ENCODE measurements at regions not wholly inside any gene's neighbourhood (a gene's known extent, or its start where the extent isn't known, plus 50 kb on each side); places are given as distances from the start of the nearest gene placed in this dataset.

DNA sequence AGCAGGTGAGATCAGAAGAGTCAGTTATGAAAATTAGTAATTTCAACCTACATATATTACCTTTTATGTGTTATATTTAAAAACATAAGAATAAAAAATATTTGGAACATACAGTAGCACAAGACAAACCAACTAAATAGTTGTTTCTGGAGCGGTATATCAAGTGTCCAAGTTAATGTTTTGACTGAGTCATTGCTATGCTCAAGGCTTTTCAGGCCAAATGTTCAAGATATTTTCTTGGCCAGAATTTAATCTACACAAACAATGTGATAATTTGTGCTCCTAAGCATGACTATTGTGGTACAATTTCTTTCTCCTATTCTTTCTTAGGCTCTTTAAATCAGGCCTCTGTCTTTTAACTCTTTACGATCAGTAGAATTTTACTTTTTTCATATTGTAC lies 412.4 kb downstream of the RAP2B start:
- Mint-ChIP-seq H3K4me1 (ENCODE audit: low read depth, unreplicated experiment) (no peaks in the 10 kb centered on the region), H3K4me3 (ENCODE audit: unreplicated experiment) (no peak overlapping the region), H3K36me3 (ENCODE audit: unreplicated experiment) (no peaks in the 10 kb centered on the region), H3K9me3 (ENCODE audit: unreplicated experiment) (no peaks in the 10 kb centered on the region), H3K27ac (ENCODE audit: unreplicated experiment) (no peak overlapping the region), H3K27me3 (ENCODE audit: unreplicated experiment) (no peaks in the 10 kb centered on the region)
- TF ChIP-seq, protein P1, sequence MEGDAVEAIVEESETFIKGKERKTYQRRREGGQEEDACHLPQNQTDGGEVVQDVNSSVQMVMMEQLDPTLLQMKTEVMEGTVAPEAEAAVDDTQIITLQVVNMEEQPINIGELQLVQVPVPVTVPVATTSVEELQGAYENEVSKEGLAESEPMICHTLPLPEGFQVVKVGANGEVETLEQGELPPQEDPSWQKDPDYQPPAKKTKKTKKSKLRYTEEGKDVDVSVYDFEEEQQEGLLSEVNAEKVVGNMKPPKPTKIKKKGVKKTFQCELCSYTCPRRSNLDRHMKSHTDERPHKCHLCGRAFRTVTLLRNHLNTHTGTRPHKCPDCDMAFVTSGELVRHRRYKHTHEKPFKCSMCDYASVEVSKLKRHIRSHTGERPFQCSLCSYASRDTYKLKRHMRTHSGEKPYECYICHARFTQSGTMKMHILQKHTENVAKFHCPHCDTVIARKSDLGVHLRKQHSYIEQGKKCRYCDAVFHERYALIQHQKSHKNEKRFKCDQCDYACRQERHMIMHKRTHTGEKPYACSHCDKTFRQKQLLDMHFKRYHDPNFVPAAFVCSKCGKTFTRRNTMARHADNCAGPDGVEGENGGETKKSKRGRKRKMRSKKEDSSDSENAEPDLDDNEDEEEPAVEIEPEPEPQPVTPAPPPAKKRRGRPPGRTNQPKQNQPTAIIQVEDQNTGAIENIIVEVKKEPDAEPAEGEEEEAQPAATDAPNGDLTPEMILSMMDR (IDR thresholded peaks at IDR 0.05; ENCODE audit: partially characterized antibody, unreplicated experiment) = no peak
- DNase-seq = no peak

DNA sequence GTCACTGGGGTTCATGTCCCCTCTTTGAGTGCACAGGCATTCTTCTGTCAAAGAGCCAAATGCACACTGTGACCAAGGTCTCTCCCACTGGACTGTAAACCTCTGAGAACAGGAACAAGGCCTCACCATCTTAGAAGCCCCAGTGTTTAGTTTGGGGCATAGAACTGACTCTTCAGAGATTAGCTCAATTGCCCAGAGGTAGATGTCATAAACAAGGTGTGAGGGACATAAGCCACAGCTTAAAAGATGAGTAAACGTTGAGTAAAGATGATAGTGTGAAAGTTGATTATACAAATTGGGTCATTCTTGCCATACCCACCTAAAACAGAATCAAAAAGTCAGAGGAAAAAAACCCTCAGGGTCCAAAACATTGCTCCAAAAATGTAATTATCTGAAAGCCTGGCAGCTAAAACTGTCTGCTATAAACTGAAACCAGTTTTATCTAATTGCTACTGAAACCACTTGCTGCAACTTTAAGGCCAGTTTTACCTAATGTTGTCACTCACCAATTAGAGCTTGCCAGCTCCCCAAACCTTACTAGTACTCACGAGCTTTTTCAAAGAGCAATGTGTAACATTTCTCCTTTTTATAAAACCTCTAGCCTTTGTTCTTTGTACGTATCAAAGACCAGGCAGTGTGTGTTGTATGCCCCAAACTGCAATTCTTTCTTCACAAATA lies 415.2 kb downstream of the RAP2B start:
- DNase-seq = no peak

DNA sequence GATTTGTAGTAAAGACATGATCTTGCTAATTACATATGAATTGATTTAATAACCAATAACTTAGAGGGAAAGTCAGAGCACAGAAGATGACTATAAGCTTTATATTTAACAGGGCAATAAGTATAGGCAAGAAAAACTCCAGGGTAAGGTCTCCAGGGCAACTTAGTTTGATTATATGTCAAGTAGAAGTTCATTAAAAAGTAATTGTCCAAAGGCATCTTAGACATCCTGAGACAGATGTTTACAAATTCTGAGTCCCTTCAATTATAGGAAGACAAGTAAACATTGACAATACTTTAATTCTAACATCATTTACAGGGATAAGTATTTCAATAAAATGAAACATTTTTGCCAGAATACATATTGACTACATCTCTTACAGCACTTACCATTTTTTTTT lies 416.0 kb downstream of the RAP2B start:
- no peak for DNase-seq

More for the DNA sequence above, 415.2 kb downstream of the RAP2B start:
- Mint-ChIP-seq H3K36me3 (ENCODE audit: unreplicated experiment) (no peaks in the 10 kb centered on the region), H3K27me3 (ENCODE audit: unreplicated experiment) (no peaks in the 10 kb centered on the region), H3K27ac (ENCODE audit: unreplicated experiment) (no peak overlapping the region), H3K4me3 (ENCODE audit: unreplicated experiment) (no peak overlapping the region), H3K9me3 (ENCODE audit: unreplicated experiment) (no peaks in the 10 kb centered on the region), H3K4me1 (ENCODE audit: low read depth, unreplicated experiment) (no peaks in the 10 kb centered on the region)
- TF ChIP-seq, protein P1 (IDR thresholded peaks at IDR 0.05; ENCODE audit: partially characterized antibody, unreplicated experiment) = no peak

DNA sequence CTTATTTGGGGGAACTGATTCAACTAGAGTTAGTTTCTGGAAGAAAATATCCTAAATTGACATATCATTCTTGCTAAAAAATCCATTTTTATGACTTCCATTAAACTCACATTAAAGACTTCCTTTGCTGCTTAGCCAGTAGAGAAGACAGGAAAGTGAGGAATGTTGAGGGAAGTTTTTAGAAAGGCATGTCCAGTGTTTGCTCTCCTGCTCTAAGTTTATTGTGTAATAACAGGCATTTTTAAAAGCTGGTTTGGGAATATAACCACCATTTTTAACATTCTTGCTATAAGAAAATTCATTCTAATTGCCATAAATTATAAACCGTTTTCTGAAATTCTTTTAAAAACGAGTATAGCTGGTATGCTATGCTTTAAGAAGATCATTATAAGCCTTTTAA lies 428.0 kb downstream of the RAP2B start:
- Mint-ChIP-seq H3K9me3 (ENCODE audit: unreplicated experiment) (peaks cover 1% of the 10 kb centered on the region), H3K27me3 (ENCODE audit: unreplicated experiment) (no peaks in the 10 kb centered on the region), H3K27ac (ENCODE audit: unreplicated experiment) (no peak overlapping the region), H3K4me1 (ENCODE audit: low read depth, unreplicated experiment) (no peaks in the 10 kb centered on the region), H3K4me3 (ENCODE audit: unreplicated experiment) (no peak overlapping the region), H3K36me3 (ENCODE audit: unreplicated experiment) (no peaks in the 10 kb centered on the region)
- DNase-seq = no peak
- TF ChIP-seq, protein P1 (IDR thresholded peaks at IDR 0.05; ENCODE audit: partially characterized antibody, unreplicated experiment) = no peak

More for the DNA sequence above, 416.0 kb downstream of the RAP2B start:
- Mint-ChIP-seq H3K36me3 (ENCODE audit: unreplicated experiment) (no peaks in the 10 kb centered on the region), H3K9me3 (ENCODE audit: unreplicated experiment) (no peaks in the 10 kb centered on the region), H3K27me3 (ENCODE audit: unreplicated experiment) (no peaks in the 10 kb centered on the region), H3K4me3 (ENCODE audit: unreplicated experiment) (no peak overlapping the region), H3K27ac (ENCODE audit: unreplicated experiment) (no peak overlapping the region), H3K4me1 (ENCODE audit: low read depth, unreplicated experiment) (no peaks in the 10 kb centered on the region)
- TF ChIP-seq, protein P1 (IDR thresholded peaks at IDR 0.05; ENCODE audit: partially characterized antibody, unreplicated experiment) = no peak

DNA sequence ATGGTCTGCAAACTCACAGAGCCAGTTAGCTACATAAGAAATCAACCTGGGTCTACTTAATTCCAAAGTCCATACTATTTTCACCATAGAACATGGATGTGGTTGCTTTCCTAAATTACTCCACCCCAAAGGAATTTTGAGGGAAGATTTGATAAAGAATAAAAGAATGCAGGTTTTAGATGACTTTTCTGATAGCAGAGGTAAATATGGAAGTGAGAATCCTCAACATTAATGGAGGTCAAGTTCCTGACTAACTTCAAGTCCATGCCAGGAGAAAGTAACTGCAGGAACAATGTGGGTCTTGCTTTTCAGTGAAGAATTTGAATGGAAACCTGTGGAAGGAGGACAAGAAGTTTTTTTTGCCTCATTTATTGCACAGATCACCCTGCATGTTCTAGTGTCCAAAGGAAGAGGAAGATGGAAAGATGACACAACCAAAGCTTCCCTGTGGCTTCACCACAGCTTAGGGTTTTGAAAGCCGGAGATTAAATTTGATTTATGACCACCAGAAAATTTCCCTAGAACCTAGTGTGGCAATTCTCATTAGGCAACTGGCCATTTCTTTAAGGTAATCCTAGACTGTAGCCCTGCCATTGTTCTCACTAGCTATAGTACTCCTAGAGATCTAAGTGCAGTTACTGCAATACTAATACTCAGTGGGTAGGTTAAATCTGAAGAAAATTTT lies 429.7 kb downstream of the RAP2B start:
- Mint-ChIP-seq H3K4me1 (ENCODE audit: low read depth, unreplicated experiment) (no peaks in the 10 kb centered on the region), H3K27ac (ENCODE audit: unreplicated experiment) (no peak overlapping the region), H3K27me3 (ENCODE audit: unreplicated experiment) (no peaks in the 10 kb centered on the region), H3K36me3 (ENCODE audit: unreplicated experiment) (no peaks in the 10 kb centered on the region), H3K4me3 (ENCODE audit: unreplicated experiment) (no peak overlapping the region), H3K9me3 (ENCODE audit: unreplicated experiment) (no peaks in the 10 kb centered on the region)
- no peak for DNase-seq
- TF ChIP-seq, protein P1 (IDR thresholded peaks at IDR 0.05; ENCODE audit: partially characterized antibody, unreplicated experiment) = no peak
